HepG2 (cell line): ENCODE measurements at regions not wholly inside any gene's neighbourhood (a gene's known extent, or its start where the extent isn't known, plus 50 kb on each side); places are given as distances from the start of the nearest gene placed in this dataset.

Source experiments
- EED ChIP-seq: sonication (generic); formaldehyde crosslinking; IDR thresholded peaks from 2 replicates; pipeline ENCODE4 v1.5.0; 2020; ENCODE audit warnings: mild to moderate bottlenecking, missing genetic modification reagents
- EP300 ChIP-seq, 3 experiments: sonication (generic) in 1 of 3; formaldehyde crosslinking in 1 of 3; IDR thresholded peaks; 2 replicates each; pipeline versions ENCODE4 v1.5.1 to v1.6.1; 2011 to 2020; ENCODE audit warnings: low read depth in 2 of 3, low read length in 2 of 3, borderline replicate concordance in 1 of 3, improper control_type of control experiment in 1 of 3, mild to moderate bottlenecking in 1 of 3, missing genetic modification reagents in 1 of 3, moderate library complexity in 1 of 3
- FOXO1 ChIP-seq: sonication (generic); formaldehyde crosslinking; IDR thresholded peaks from 2 replicates; pipeline ENCODE4 v1.4.0; 2020; ENCODE audit warnings: missing genetic modification reagents
- HDAC1 ChIP-seq: sonication (generic); formaldehyde crosslinking; IDR thresholded peaks from 2 replicates; pipeline ENCODE4 v1.5.1; 2020; ENCODE audit warnings: mild to moderate bottlenecking, missing genetic modification reagents
- HDAC2 ChIP-seq: sonication (generic); formaldehyde crosslinking; IDR thresholded peaks from 2 replicates; pipeline ENCODE4 v1.4.0; 2020; ENCODE audit warnings: missing genetic modification reagents
- PAXIP1 ChIP-seq: sonication (generic); formaldehyde crosslinking; conservative IDR thresholded peaks from 2 replicates; pipeline ENCODE4 v1.4.0; 2020; ENCODE audit warnings: mild to moderate bottlenecking, missing genetic modification reagents, moderate library complexity
- ZFP36L2 ChIP-seq: sonication (generic); formaldehyde crosslinking; IDR thresholded peaks from 2 replicates; pipeline ENCODE4 v1.4.0; 2020; ENCODE audit warnings: missing genetic modification reagents
- ZFX ChIP-seq: sonication (generic); formaldehyde crosslinking; IDR thresholded peaks from 2 replicates; pipeline ENCODE4 v1.4.0; 2020; ENCODE audit warnings: mild to moderate bottlenecking, low read depth, missing genetic modification reagents, moderate library complexity
- ZNF292 ChIP-seq: sonication (generic); formaldehyde crosslinking; IDR thresholded peaks from 2 replicates; pipeline ENCODE4 v1.8.1; 2022; ENCODE audit warnings: mild to moderate bottlenecking, low read depth, missing genetic modification reagents, borderline replicate concordance
- ZNF343 ChIP-seq: sonication (generic); formaldehyde crosslinking; IDR thresholded peaks from 2 replicates; pipeline ENCODE4 v1.4.0; 2020; ENCODE audit warnings: mild to moderate bottlenecking, missing genetic modification reagents
- ZNF564 ChIP-seq: sonication (generic); formaldehyde crosslinking; IDR thresholded peaks from 2 replicates; pipeline ENCODE4 v1.8.1; 2023; ENCODE audit warnings: mild to moderate bottlenecking, missing genetic modification reagents
- ZNF572 ChIP-seq: sonication (generic); formaldehyde crosslinking; IDR thresholded peaks from 2 replicates; pipeline ENCODE4 v1.5.1; 2020; ENCODE audit warnings: mild to moderate bottlenecking, missing genetic modification reagents
- ZNF672 ChIP-seq: sonication (generic); formaldehyde crosslinking; IDR thresholded peaks from 2 replicates; pipeline ENCODE4 v1.8.1; 2022; ENCODE audit warnings: missing genetic modification reagents
- ZNF687 ChIP-seq: sonication (generic); formaldehyde crosslinking; IDR thresholded peaks from 2 replicates; pipeline ENCODE4 v1.5.1; 2020; ENCODE audit warnings: mild to moderate bottlenecking, missing genetic modification reagents, moderate library complexity
- TF ChIP-seq, protein P1 (sequence below): sonication (generic); formaldehyde crosslinking; IDR thresholded peaks from 2 replicates; pipeline ENCODE4 v1.9.0; 2021; ENCODE audit warnings: missing genetic modification reagents, borderline replicate concordance
- TF ChIP-seq, protein P2 (sequence below): sonication (generic); formaldehyde crosslinking; IDR thresholded peaks from 2 replicates; pipeline ENCODE4 v1.8.1; 2023; ENCODE audit warnings: mild to moderate bottlenecking, inconsistent platforms, moderate library complexity, missing genetic modification reagents, borderline replicate concordance
- TF ChIP-seq, protein P3 (sequence below): sonication (generic); formaldehyde crosslinking; IDR thresholded peaks from 2 replicates; pipeline ENCODE4 v1.4.0; 2020; ENCODE audit warnings: missing genetic modification reagents

DNA sequence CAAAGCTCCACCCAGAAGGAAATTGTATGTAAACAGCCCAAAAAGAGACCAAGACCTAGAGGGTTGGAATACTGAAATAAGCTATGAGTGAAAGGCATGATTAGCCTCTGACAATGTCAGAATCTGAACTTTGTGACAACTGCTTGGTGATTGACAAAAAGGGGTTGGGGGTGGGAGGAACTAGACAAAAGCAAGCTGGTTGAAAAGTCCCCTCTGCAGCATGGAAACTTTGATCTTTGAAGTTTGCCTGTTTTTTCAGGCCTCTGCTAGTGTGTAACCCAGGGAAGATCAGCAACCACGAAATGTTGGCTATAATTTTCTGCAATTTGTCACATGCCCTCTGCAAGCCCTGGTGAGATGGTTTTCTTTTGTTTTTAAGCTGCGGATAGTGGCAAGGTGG lies 104.8 kb upstream of the SLC25A13 start (continued):
- TF ChIP-seq ZNF687 (CRISPR knock-in tag) (no peak), HDAC1 (no peak), PAXIP1 (CRISPR knock-in tag) (peak; percentile 90), EED (CRISPR knock-in tag) (no peak), ZFX (CRISPR knock-in tag) (peak; percentile 42), HDAC2 (peak; percentile 28; the same call in 1 of the 2 replicates), ZFP36L2 (CRISPR knock-in tag) (no peak), FOXO1 (peak; percentile 25; the same call in 1 of the 2 replicates), EP300 (IDR thresholded peaks at IDR 0.05; ENCODE audit: low read depth in 2 of 2, low read length in 2 of 2) (peak in 1 of 2 experiments; percentile 78; a peak in 2 of 4 replicates), EP300 (CRISPR knock-in tag; IDR thresholded peaks at IDR 0.05; ENCODE audit: borderline replicate concordance) (no peak), ZNF672 (CRISPR knock-in tag) (no peak), ZNF343 (CRISPR knock-in tag) (no peak), ZNF292 (peak; percentile 67), ZNF564 (0 out of 2 replicates have a peak, but pooled peaks have one; percentile 45), ZNF572 (no peak)
- TF ChIP-seq, protein P1, sequence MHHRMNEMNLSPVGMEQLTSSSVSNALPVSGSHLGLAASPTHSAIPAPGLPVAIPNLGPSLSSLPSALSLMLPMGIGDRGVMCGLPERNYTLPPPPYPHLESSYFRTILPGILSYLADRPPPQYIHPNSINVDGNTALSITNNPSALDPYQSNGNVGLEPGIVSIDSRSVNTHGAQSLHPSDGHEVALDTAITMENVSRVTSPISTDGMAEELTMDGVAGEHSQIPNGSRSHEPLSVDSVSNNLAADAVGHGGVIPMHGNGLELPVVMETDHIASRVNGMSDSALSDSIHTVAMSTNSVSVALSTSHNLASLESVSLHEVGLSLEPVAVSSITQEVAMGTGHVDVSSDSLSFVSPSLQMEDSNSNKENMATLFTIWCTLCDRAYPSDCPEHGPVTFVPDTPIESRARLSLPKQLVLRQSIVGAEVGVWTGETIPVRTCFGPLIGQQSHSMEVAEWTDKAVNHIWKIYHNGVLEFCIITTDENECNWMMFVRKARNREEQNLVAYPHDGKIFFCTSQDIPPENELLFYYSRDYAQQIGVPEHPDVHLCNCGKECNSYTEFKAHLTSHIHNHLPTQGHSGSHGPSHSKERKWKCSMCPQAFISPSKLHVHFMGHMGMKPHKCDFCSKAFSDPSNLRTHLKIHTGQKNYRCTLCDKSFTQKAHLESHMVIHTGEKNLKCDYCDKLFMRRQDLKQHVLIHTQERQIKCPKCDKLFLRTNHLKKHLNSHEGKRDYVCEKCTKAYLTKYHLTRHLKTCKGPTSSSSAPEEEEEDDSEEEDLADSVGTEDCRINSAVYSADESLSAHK (CRISPR knock-in tag) = no peak
- TF ChIP-seq, protein P2, sequence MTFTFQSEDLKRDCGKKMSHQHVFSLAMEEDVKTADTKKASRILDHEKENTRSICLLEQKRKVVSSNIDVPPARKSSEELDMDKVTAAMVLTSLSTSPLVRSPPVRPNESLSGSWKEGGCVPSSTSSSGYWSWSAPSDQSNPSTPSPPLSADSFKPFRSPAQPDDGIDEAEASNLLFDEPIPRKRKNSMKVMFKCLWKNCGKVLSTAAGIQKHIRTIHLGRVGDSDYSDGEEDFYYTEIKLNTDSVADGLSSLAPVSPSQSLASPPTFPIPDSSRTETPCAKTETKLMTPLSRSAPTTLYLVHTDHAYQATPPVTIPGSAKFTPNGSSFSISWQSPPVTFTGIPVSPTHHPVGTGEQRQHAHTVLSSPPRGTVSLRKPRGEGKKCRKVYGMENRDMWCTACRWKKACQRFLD (CRISPR knock-in tag) = no peak
- TF ChIP-seq, protein P3, sequence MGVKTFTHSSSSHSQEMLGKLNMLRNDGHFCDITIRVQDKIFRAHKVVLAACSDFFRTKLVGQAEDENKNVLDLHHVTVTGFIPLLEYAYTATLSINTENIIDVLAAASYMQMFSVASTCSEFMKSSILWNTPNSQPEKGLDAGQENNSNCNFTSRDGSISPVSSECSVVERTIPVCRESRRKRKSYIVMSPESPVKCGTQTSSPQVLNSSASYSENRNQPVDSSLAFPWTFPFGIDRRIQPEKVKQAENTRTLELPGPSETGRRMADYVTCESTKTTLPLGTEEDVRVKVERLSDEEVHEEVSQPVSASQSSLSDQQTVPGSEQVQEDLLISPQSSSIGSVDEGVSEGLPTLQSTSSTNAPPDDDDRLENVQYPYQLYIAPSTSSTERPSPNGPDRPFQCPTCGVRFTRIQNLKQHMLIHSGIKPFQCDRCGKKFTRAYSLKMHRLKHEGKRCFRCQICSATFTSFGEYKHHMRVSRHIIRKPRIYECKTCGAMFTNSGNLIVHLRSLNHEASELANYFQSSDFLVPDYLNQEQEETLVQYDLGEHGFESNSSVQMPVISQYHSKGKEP (CRISPR knock-in tag) = no peak
